Right ventricle myocardium inferior (tissue), 1 donor: ENCODE measurements at regions not wholly inside any gene's neighbourhood (a gene's known extent, or its start where the extent isn't known, plus 50 kb on each side); places are given as distances from the start of the nearest gene placed in this dataset.
"Not testable (repeated sequence)": the region's sequence is repeated elsewhere in the genome, so short reads cannot be mapped to it uniquely, and the experiment has no call there.

Source experiments
- ATAC-seq: fragments of 200-7000 bp; cut with Tn5 transposase; one replicate; pipeline ENCODE4 v1.9.1; 2020; ENCODE audit warnings: mild to moderate bottlenecking, moderate library complexity
- DNase-seq: peaks from one replicate; pipeline ENCODE4 v3.0.0; 2021; ENCODE audit errors: missing footprints
- intact Hi-C: fragments of 100-400 bp; cut with DNase I; formaldehyde crosslinking; loops from one replicate; pipeline ENCODE4 v1.11.0; 2022
- donor health status: DM: no; HTN: yes; CAD: no; lungs with severe emphysema.

GRCh38 chr2:180927030-180927686 lies 53.2 kb upstream of the UBE2E3 start:
- intact Hi-C loops: no loop called here
- no peak for ATAC-seq
- DNase-seq: no peak

GRCh38 chr2:180925700-180926099 lies 54.7 kb upstream of the UBE2E3 start:
- no peak for DNase-seq
- no peak for ATAC-seq
- intact Hi-C loops: no loop called here

DNA sequence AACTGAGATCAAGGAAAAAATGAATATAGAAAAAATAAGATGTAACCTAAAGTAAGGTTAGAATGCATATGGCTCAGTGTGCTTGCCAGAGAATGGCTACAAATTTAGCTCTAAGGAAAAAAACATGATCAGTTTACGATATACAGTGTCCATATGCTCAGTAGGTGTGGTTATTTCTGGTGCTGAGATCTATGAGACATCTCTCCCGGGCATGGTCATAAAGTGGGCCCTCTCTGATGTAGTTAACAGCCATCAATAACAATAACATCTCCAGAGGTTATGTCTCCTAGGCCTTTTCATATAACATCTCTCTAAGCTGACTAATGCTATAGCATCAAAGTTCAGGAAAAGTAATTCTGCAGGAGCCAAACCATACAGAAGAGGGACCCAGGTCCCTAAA lies 56.3 kb upstream of the UBE2E3 start:
- ATAC-seq (no peak), DNase-seq (no peak)
- intact Hi-C loops: no loop called here

- DNase-seq: no peak
- no peak for ATAC-seq
- intact Hi-C loops: no loop called here
These were observed 69.4 kb upstream of the UBE2E3 start for GRCh38 chr2:180910831-180911665.

DNA sequence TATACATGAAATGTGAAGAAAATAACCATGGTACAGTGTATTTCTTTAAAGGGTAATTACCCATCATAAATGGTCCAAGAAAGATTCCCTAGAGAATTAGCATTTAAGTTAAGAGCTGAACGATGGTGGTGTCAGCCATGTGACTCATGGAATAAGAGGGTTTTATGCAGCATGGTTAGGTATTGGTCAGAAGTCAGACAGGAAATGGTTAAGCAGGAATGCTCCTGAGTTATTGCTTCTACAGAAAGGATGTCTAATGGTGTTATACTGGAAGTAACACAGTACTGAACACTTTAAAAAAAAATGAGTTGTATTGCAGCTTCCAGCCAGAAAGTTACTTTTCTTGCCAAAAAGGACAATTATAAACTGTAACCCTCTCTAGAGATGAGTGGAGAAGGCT lies 72.7 kb upstream of the UBE2E3 start:
- DNase-seq (no peak), ATAC-seq (no peak)
- intact Hi-C loops: no loop called here

DNA sequence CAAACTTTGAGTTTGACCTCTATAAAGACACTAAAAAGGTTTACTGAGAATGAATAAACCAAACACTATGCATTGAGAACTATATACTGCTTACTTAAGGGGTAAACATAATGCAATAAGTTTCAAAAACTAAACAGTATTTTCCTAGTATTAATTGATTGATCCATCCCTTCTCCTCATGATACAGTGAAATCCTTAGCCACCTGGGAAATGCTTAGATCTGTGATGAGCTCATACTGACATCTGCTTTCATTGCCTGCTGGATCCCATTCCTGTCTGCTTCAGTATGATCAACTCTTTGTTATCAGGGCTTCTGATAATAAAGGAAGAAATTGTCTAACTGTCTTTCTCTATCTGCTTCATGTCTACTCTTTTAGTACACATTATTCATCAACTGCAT lies 74.9 kb upstream of the UBE2E3 start:
- intact Hi-C loops: no loop called here
- DNase-seq (no peak), ATAC-seq (no peak)

GRCh38 chr2:180905002-180905401 lies 75.4 kb upstream of the UBE2E3 start:
- intact Hi-C loops: no loop called here
- no peak for ATAC-seq
- DNase-seq: no peak

GRCh38 chr2:180901331-180901730 lies 79.1 kb upstream of the UBE2E3 start:
- no peak for ATAC-seq
- intact Hi-C loops: no loop called here
- DNase-seq: no peak

DNA sequence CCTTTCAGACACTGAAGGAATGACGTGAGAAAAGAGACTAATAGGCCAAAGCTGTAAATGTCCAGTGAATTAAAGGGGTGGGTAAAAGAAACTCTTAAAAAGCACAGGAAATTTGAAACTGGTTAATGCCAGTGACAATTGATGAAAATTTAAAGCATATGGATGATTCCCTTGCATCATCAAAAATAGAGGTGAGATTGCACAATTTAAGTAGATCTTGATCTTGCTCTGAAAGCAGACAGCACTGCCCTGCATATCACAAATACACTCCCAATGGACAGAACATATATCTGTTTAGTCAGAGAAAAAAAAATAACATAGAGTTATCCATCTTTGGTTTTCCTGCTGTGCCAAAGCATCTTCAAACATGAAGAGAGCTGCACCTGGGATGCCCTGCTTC lies 86.7 kb upstream of the UBE2E3 start:
- DNase-seq (no peak), ATAC-seq (no peak)
- intact Hi-C loops: no loop called here

- DNase-seq: no peak
- intact Hi-C loops: no loop called here
- ATAC-seq: no peak
These were observed 88.3 kb upstream of the UBE2E3 start for GRCh38 chr2:180892091-180892490.

DNA sequence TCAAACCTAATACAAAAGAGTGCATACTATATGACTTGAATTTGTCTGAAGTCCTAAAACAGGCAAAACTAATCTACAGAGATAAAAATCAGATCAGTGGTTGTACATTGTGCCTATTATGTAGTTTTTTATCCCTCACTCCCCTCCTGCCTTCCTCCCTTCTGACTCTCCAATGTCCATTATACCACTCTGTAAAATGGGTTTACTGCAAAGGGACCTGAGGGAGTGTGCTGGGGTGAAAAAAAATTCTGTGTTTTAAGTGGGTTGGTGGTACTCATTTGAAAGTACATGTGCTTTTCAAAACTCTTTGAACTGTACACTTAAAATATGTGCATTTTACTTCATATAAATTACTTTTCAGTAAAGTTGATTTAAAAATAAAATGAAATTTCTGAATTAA lies 89.0 kb upstream of the UBE2E3 start:
- no peak for ATAC-seq

GRCh38 chr2:180890781-180891180 lies 89.6 kb upstream of the UBE2E3 start:
- intact Hi-C loops: no loop called here

More for the DNA sequence above, 89.0 kb upstream of the UBE2E3 start:
- DNase-seq: no peak
- intact Hi-C loops: no loop called here

GRCh38 chr2:180882959-180883358 lies 97.4 kb upstream of the UBE2E3 start:
- DNase-seq: no peak
- ATAC-seq: no peak
- intact Hi-C loops: no loop called here

More at GRCh38 chr2:180890781-180891180, 89.6 kb upstream of the UBE2E3 start:
- ATAC-seq (no peak), DNase-seq (no peak)

DNA sequence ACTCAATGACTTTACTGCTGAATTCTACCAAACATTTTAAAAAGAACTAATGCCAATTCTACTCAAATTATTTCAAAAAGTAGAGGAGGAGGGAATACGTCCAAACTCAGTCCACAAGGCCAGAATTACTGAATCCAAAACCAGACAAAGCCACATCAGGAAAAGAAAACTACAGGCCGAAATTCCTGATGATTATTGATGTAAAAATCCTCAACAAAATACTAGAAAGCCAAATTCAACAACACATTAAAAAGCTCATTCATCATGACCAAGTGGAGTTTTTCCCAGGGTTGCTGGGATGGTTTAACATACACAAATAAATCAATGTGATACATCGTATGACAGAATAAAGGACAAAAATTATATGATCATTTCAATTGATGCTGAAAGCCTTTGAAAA lies 103.9 kb upstream of the UBE2E3 start:
- no peak for ATAC-seq
- intact Hi-C loops: no loop called here
- DNase-seq: no peak

- ATAC-seq (no peak), DNase-seq (no peak)
- intact Hi-C loops: no loop called here
These were observed 107.2 kb upstream of the UBE2E3 start for GRCh38 chr2:180873219-180873618.

GRCh38 chr2:180872781-180873180 lies 107.6 kb upstream of the UBE2E3 start:
- ATAC-seq, DNase-seq, intact Hi-C loops: not testable (repeated sequence)

DNA sequence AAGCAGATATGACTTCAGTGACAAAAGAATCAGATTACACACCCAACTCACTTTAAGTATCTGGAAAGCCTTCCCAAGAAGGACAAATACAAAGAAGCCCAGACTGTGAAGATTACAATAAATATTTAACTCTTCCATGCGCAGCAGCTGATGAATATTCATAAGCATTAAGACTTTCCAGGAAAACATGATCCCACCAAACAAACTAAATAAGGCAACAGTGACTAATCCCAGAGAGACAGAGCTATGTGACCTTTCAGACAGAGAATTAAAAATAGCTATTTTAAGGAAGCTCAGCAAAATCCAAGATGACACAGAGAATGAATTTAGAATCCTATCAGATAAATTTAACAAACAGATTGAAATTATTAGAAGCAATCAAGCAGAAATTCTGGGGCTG lies 108.2 kb upstream of the UBE2E3 start:
- intact Hi-C loops: no loop called here
- no peak for ATAC-seq

DNA sequence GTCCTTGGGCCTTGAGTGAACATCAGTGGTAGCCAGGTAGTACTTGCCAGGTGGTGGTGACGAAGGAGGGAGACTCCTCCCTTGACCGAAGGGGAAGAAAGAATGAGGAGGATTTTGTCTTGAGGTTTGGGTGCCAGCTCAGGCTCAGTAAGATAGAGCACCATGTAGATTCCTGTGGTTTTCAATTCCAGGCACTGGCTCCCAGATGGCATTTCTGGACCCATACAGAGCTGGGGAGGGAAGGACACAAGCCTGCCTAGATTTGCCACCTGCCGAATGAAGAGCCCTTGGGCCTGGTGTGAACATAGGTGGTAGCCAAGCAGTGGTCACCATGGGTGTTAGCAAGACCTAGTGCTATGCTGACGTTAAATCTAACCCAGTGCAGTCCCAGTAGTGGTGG lies 108.8 kb upstream of the UBE2E3 start:
- DNase-seq (no peak), ATAC-seq (no peak)
- intact Hi-C loops: no loop called here

More for the DNA sequence above, 108.2 kb upstream of the UBE2E3 start:
- DNase-seq: no peak

DNA sequence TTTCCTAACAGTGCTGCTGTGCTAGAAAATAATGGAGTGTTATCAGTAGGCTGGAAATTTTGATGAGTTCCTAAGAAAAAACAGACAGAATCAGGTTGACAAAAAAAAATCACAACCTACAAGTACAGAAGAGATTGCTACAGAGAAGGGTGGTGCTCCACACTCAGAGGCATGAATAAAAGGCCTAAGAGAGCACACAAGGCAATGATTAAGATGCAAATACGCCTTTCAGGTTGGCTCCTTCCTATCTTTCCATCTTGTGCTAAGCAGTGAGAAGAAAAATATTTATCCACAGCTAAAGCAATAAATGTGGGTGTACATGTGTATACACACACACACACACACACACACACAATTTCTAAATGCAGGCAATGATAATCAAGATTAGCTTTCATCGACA lies 130.6 kb upstream of the UBE2E3 start:
- no peak for ATAC-seq
- intact Hi-C loops: no loop called here
- no peak for DNase-seq

DNA sequence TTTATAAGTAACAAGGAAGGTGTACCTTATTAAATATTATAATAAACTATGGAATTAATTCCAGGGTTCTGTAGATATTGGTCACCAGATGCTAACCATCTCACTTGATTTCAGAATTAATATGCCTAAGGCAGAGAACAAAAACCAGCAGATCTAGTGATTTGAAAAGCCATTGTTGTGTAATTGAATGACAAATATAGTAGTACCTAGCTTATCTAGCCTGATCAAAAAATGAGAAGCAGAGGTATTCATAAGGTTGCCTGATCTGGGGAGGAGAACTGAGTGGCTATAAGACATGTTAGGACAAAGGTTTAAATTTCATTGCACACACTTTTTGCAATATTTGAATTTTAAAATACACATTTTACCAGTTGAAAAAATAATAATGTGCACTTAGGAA lies 132.0 kb upstream of the UBE2E3 start:
- intact Hi-C loops: no loop called here
- ATAC-seq (no peak), DNase-seq (no peak)
